HG02588 (cell line): ENCODE measurements at regions not wholly inside any gene's neighbourhood (a gene's known extent, or its start where the extent isn't known, plus 50 kb on each side); places are given as distances from the start of the nearest gene placed in this dataset.
"Not testable (repeated sequence)": the region's sequence is repeated elsewhere in the genome, so short reads cannot be mapped to it uniquely, and the experiment has no call there.

ENCODE experiments used
- ATAC-seq: cut with Tn5 transposase; IDR thresholded peaks from one replicate; pipeline ENCODE4 v1.9.1; 2021; ENCODE audit warnings: mild to moderate bottlenecking, moderate library complexity; ENCODE audit not compliant: unreplicated experiment

GRCh38 chr7:109695419-109695818 is 1125.7 kb downstream of the DNAJB9 start:
- ATAC-seq = no peak

- ATAC-seq = no peak
Observed at GRCh38 chr7:109696723-109697122, 1127.0 kb downstream of the DNAJB9 start.

- ATAC-seq = no peak
Observed at GRCh38 chr7:109699661-109700060, 1130.0 kb downstream of the DNAJB9 start.

GRCh38 chr7:109713366-109713765 is 1143.7 kb downstream of the DNAJB9 start:
- no peak for ATAC-seq

- not testable (repeated sequence) for ATAC-seq
Observed at GRCh38 chr7:109719359-109719758, 1149.7 kb downstream of the DNAJB9 start.

- no peak for ATAC-seq
Observed at GRCh38 chr7:109734601-109735000, 1164.9 kb downstream of the DNAJB9 start.

GRCh38 chr7:109735881-109736280 is 1166.2 kb downstream of the DNAJB9 start:
- no peak for ATAC-seq

- no peak for ATAC-seq
Observed at GRCh38 chr7:109745677-109746410, 1176.2 kb downstream of the DNAJB9 start.

GRCh38 chr7:109751241-109751640 is 1181.6 kb downstream of the DNAJB9 start:
- no peak for ATAC-seq

GRCh38 chr7:109752068-109752467 is 1182.4 kb downstream of the DNAJB9 start:
- ATAC-seq = no peak

- ATAC-seq = no peak
Observed at GRCh38 chr7:109757713-109758112, 1188.0 kb downstream of the DNAJB9 start.

GRCh38 chr7:109763611-109764010 is 1193.9 kb downstream of the DNAJB9 start:
- ATAC-seq = no peak

GRCh38 chr7:109772161-109772560 is 1202.5 kb downstream of the DNAJB9 start:
- no peak for ATAC-seq

GRCh38 chr7:109782806-109783205 is 1213.1 kb downstream of the DNAJB9 start:
- ATAC-seq = no peak

GRCh38 chr7:109806548-109806947 is 1236.9 kb downstream of the DNAJB9 start:
- no peak for ATAC-seq

GRCh38 chr7:109821156-109821555 is 1251.5 kb downstream of the DNAJB9 start:
- no peak for ATAC-seq

GRCh38 chr7:109834851-109835250 is 1256.1 kb upstream of the LRRN3 start:
- no peak for ATAC-seq

GRCh38 chr7:109835577-109835976 is 1255.3 kb upstream of the LRRN3 start:
- ATAC-seq = no peak

- no peak for ATAC-seq
Observed at GRCh38 chr7:109836016-109836415, 1254.9 kb upstream of the LRRN3 start.

- ATAC-seq = no peak
Observed at GRCh38 chr7:109842386-109842785, 1248.5 kb upstream of the LRRN3 start.

GRCh38 chr7:109844362-109844761 is 1246.6 kb upstream of the LRRN3 start:
- ATAC-seq = no peak

- no peak for ATAC-seq
Observed at GRCh38 chr7:109864230-109864629, 1226.7 kb upstream of the LRRN3 start.
